Colonic mucosa (tissue), 4 donors: ENCODE measurements at regions not wholly inside any gene's neighbourhood (a gene's known extent, or its start where the extent isn't known, plus 50 kb on each side); places are given as distances from the start of the nearest gene placed in this dataset.

Experiments used
- DNase-seq: peaks from one replicate; pipeline ENCODE4 v3.0.0-alpha.2; 2020
- H3K27ac ChIP-seq: fragments of 200-600 bp; one replicate; pipeline ENCODE4 v1.8.0; 2021
- H3K27me3 ChIP-seq: fragments of 200-600 bp; one replicate; pipeline ENCODE4 v1.8.0; 2021
- H3K36me3 ChIP-seq: fragments of 200-600 bp; one replicate; pipeline ENCODE4 v1.8.0; 2021
- H3K4me1 ChIP-seq: fragments of 200-600 bp; one replicate; pipeline ENCODE4 v1.8.0; 2021; ENCODE audit warnings: mild to moderate bottlenecking
- H3K4me3 ChIP-seq: fragments of 200-600 bp; one replicate; pipeline ENCODE4 v1.8.0; 2021
- H3K9ac ChIP-seq, 2 donors: one replicate each; pipeline ENCODE4 v1.7.0; 2013; ENCODE audit warnings: control low read depth in 2 of 2, low read depth in 2 of 2, low read length in 2 of 2
- H3K9me3 ChIP-seq: fragments of 200-600 bp; one replicate; pipeline ENCODE4 v1.8.0; 2021
- intact Hi-C: fragments of 100-400 bp; cut with DNase I; formaldehyde crosslinking; loops from one replicate; pipeline ENCODE4 v1.14.1; 2022
- TF ChIP-seq, protein P1 (sequence below): fragments of 200-600 bp; IDR thresholded peaks from one replicate; pipeline ENCODE4 v1.8.0; 2022; ENCODE audit warnings: antibody characterized with exemption, mild to moderate bottlenecking
- donor health status: healthy.
- donor health status: DM: no; HTN: no; CAD: no.
- donor health status: DM: no; HTN: no; CAD: no.

- no peak overlapping the region for H3K4me3 ChIP-seq
- no peak overlapping the region for H3K9ac ChIP-seq
- DNase-seq = no peak
- TF ChIP-seq, protein P1, sequence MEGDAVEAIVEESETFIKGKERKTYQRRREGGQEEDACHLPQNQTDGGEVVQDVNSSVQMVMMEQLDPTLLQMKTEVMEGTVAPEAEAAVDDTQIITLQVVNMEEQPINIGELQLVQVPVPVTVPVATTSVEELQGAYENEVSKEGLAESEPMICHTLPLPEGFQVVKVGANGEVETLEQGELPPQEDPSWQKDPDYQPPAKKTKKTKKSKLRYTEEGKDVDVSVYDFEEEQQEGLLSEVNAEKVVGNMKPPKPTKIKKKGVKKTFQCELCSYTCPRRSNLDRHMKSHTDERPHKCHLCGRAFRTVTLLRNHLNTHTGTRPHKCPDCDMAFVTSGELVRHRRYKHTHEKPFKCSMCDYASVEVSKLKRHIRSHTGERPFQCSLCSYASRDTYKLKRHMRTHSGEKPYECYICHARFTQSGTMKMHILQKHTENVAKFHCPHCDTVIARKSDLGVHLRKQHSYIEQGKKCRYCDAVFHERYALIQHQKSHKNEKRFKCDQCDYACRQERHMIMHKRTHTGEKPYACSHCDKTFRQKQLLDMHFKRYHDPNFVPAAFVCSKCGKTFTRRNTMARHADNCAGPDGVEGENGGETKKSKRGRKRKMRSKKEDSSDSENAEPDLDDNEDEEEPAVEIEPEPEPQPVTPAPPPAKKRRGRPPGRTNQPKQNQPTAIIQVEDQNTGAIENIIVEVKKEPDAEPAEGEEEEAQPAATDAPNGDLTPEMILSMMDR = no peak
- H3K9me3 ChIP-seq = no peaks in the 10 kb centered on the region
- H3K36me3 ChIP-seq = no peaks in the 10 kb centered on the region
- no peaks in the 10 kb centered on the region for H3K27me3 ChIP-seq
- intact Hi-C loops = no loop called here
- H3K27ac ChIP-seq = no peak overlapping the region
- no peaks in the 10 kb centered on the region for H3K4me1 ChIP-seq
Measured at GRCh38 chr9:86549920-86550319, 195.7 kb upstream of the TUT7 start.

DNA sequence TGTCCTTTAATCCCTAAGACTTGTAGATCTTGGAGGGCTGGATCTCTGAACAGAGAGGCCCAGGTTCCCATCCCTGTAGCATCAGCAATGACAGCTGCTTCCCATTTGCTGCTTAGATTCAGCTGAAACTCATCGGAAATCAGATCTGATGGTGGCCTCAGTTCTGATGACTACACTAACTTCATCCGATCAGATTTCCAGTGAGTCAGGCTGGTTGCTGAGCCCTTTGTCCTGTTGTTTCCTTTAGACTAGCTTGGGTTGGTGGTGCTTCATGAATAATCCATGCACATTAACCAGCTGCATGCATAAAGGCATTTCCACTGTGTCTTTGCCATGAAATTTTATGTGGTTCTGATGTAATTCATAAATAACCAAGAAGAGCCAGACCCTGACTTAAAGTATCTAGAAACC, 195.2 kb upstream of the TUT7 start:
- intact Hi-C loops = no loop called here
- TF ChIP-seq, protein P1 = no peak

GRCh38 chr9:86548220-86548619, 194.0 kb upstream of the TUT7 start:
- Histone ChIP-seq H3K27me3 (no peaks in the 10 kb centered on the region), H3K36me3 (no peaks in the 10 kb centered on the region), H3K4me1 (no peaks in the 10 kb centered on the region), H3K27ac (no peak overlapping the region), H3K4me3 (no peak overlapping the region), H3K9ac (no peak overlapping the region), H3K9me3 (no peaks in the 10 kb centered on the region)
- intact Hi-C loops = no loop called here
- no peak for DNase-seq
- TF ChIP-seq, protein P1 = no peak

More for the DNA sequence above, 195.2 kb upstream of the TUT7 start:
- Histone ChIP-seq H3K27ac (no peak overlapping the region), H3K9me3 (no peaks in the 10 kb centered on the region), H3K4me3 (no peak overlapping the region), H3K36me3 (no peaks in the 10 kb centered on the region), H3K9ac (no peak overlapping the region), H3K4me1 (no peaks in the 10 kb centered on the region), H3K27me3 (no peaks in the 10 kb centered on the region)
- no peak for DNase-seq

DNA sequence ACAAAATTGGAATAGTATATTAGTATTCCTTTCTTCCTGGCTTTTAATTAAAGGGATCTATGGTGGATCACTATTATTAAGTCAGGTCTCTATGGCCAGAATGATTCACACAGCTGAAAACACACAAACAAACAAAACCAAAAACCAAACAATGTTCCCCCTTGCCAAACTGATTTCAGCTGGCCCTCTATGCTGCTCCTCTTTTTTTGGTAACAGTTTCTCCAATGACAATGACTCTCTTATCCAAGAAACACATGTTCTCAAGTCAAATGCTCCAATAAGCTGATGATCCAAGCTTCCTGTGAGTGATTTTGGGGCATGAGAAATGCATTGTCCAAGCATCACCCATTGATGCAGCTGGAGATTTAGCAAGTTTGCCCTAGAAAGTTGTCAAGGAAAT, 193.4 kb upstream of the TUT7 start:
- H3K9me3 ChIP-seq = no peaks in the 10 kb centered on the region
- no peak overlapping the region for H3K27ac ChIP-seq

GRCh38 chr9:86546712-86547111, 192.5 kb upstream of the TUT7 start:
- no peaks in the 10 kb centered on the region for H3K36me3 ChIP-seq
- no peak overlapping the region for H3K9ac ChIP-seq
- intact Hi-C loops = no loop called here
- H3K4me3 ChIP-seq = no peak overlapping the region
- DNase-seq = no peak
- TF ChIP-seq, protein P1 = no peak
- H3K27me3 ChIP-seq = no peaks in the 10 kb centered on the region
- H3K27ac ChIP-seq = no peak overlapping the region
- H3K4me1 ChIP-seq = no peaks in the 10 kb centered on the region
- no peaks in the 10 kb centered on the region for H3K9me3 ChIP-seq

More for the DNA sequence above, 193.4 kb upstream of the TUT7 start:
- Histone ChIP-seq H3K27me3 (no peaks in the 10 kb centered on the region), H3K4me1 (no peaks in the 10 kb centered on the region), H3K36me3 (no peaks in the 10 kb centered on the region), H3K4me3 (no peak overlapping the region), H3K9ac (no peak overlapping the region)
- intact Hi-C loops = no loop called here
- TF ChIP-seq, protein P1 = no peak
- no peak for DNase-seq

- H3K4me1 ChIP-seq = no peaks in the 10 kb centered on the region
- H3K36me3 ChIP-seq = no peaks in the 10 kb centered on the region
- H3K9ac ChIP-seq = no peak overlapping the region
- DNase-seq = no peak
- no peak overlapping the region for H3K4me3 ChIP-seq
- TF ChIP-seq, protein P1 = no peak
- no peaks in the 10 kb centered on the region for H3K27me3 ChIP-seq
- no peak overlapping the region for H3K27ac ChIP-seq
- H3K9me3 ChIP-seq = no peaks in the 10 kb centered on the region
- intact Hi-C loops = no loop called here
Measured at GRCh38 chr9:86545090-86545489, 190.9 kb upstream of the TUT7 start.
